HG02885 (cell line): ENCODE measurements at regions not wholly inside any gene's neighbourhood (a gene's known extent, or its start where the extent isn't known, plus 50 kb on each side); places are given as distances from the start of the nearest gene placed in this dataset.

Source experiments
- ATAC-seq: cut with Tn5 transposase; IDR thresholded peaks from one replicate; pipeline ENCODE4 v1.9.1; 2021; ENCODE audit warnings: mild to moderate bottlenecking; ENCODE audit not compliant: unreplicated experiment, poor library complexity

GRCh38 chrX:150161193-150161592, 201.9 kb upstream of the MAMLD1 start:
- no peak for ATAC-seq

- ATAC-seq, result no peak
Measured at GRCh38 chrX:150162141-150162540, 201.0 kb upstream of the MAMLD1 start.

GRCh38 chrX:150163221-150163930, 199.7 kb upstream of the MAMLD1 start:
- ATAC-seq, result no peak

- no peak for ATAC-seq
Measured at GRCh38 chrX:150163956-150164726, 199.0 kb upstream of the MAMLD1 start.

- ATAC-seq, result no peak
Measured at GRCh38 chrX:150164971-150165600, 198.0 kb upstream of the MAMLD1 start.

- ATAC-seq, result no peak
Measured at GRCh38 chrX:150165776-150166610, 197.1 kb upstream of the MAMLD1 start.

GRCh38 chrX:150167482-150168324, 195.4 kb upstream of the MAMLD1 start:
- no peak for ATAC-seq

GRCh38 chrX:150182161-150182560, 181.0 kb upstream of the MAMLD1 start:
- ATAC-seq, result no peak

- no peak for ATAC-seq
Measured at GRCh38 chrX:150184491-150184890, 178.6 kb upstream of the MAMLD1 start.

GRCh38 chrX:150185766-150186165, 177.4 kb upstream of the MAMLD1 start:
- no peak for ATAC-seq

- no peak for ATAC-seq
Measured at GRCh38 chrX:150192816-150193215, 170.3 kb upstream of the MAMLD1 start.

GRCh38 chrX:150196285-150196684, 166.8 kb upstream of the MAMLD1 start:
- no peak for ATAC-seq

GRCh38 chrX:150197388-150197787, 165.7 kb upstream of the MAMLD1 start:
- no peak for ATAC-seq

- ATAC-seq, result no peak
Measured at GRCh38 chrX:150198776-150199175, 164.3 kb upstream of the MAMLD1 start.

GRCh38 chrX:150199181-150199580, 163.9 kb upstream of the MAMLD1 start:
- ATAC-seq, result no peak

GRCh38 chrX:150199803-150200202, 163.3 kb upstream of the MAMLD1 start:
- no peak for ATAC-seq

GRCh38 chrX:150200361-150200760, 162.8 kb upstream of the MAMLD1 start:
- no peak for ATAC-seq

GRCh38 chrX:150200820-150201287, 162.3 kb upstream of the MAMLD1 start:
- peak; percentile 98 for ATAC-seq

- ATAC-seq, result no peak
Measured at GRCh38 chrX:150201391-150201790, 161.7 kb upstream of the MAMLD1 start.
